GM23248 (cell line): ENCODE measurements at regions not wholly inside any gene's neighbourhood (a gene's known extent, or its start where the extent isn't known, plus 50 kb on each side); places are given as distances from the start of the nearest gene placed in this dataset.
A peak's percentile ranks its signal among the peaks of the same experiment; 100 is the strongest.

Experiments used
- DNase-seq: peaks from one replicate; pipeline ENCODE4 v3.0.0-alpha.2; 2015
- H2AFZ ChIP-seq: fragments of 200-600 bp; sonication (generic); 2 replicates; pipeline ENCODE4 v1.6.1; 2016; ENCODE audit warnings: antibody characterized with exemption
- H3F3A ChIP-seq: fragments of 200-600 bp; sonication (generic); 2 replicates; pipeline ENCODE4 v1.6.1; 2016; ENCODE audit warnings: mild to moderate bottlenecking, antibody characterized with exemption, mixed run types; ENCODE audit not compliant: insufficient read depth
- H3K27ac ChIP-seq: fragments of 200-600 bp; sonication (generic); 2 replicates; pipeline ENCODE4 v1.5.1; 2016; ENCODE audit warnings: mild to moderate bottlenecking
- H3K27me3 ChIP-seq: fragments of 200-600 bp; sonication (generic); replicated peaks from 2 replicates; pipeline ENCODE4 v1.6.1; 2016; ENCODE audit warnings: mild to moderate bottlenecking; ENCODE audit not compliant: insufficient read depth
- H3K36me3 ChIP-seq: fragments of 200-600 bp; sonication (generic); 2 replicates; pipeline ENCODE4 v1.6.1; 2016; ENCODE audit warnings: low read depth, mild to moderate bottlenecking
- H3K4me1 ChIP-seq: fragments of 200-600 bp; sonication (generic); 2 replicates; pipeline ENCODE4 v1.6.1; 2016; ENCODE audit warnings: mild to moderate bottlenecking; ENCODE audit not compliant: insufficient read depth
- H3K4me2 ChIP-seq: fragments of 200-600 bp; sonication (generic); one replicate; pipeline ENCODE4 v1.6.1; 2016; ENCODE audit warnings: mild to moderate bottlenecking; ENCODE audit not compliant: unreplicated experiment
- H3K4me3 ChIP-seq: fragments of 200-600 bp; sonication (generic); 2 replicates; pipeline ENCODE4 v1.5.1; 2016; ENCODE audit warnings: mild to moderate bottlenecking
- H3K79me2 ChIP-seq: fragments of 200-600 bp; sonication (generic); 2 replicates; pipeline ENCODE4 v1.6.1; 2016; ENCODE audit warnings: mild to moderate bottlenecking; ENCODE audit not compliant: insufficient read depth
- H3K9ac ChIP-seq: fragments of 200-600 bp; sonication (generic); 2 replicates; pipeline ENCODE4 v1.6.1; 2016; ENCODE audit warnings: mild to moderate bottlenecking
- H3K9me2 ChIP-seq: fragments of 200-600 bp; sonication (generic); 2 replicates; pipeline ENCODE4 v1.6.1; 2016; ENCODE audit warnings: mixed run types, mild to moderate bottlenecking, moderate library complexity; ENCODE audit not compliant: insufficient read depth
- H3K9me3 ChIP-seq: fragments of 200-600 bp; sonication (generic); one replicate; pipeline ENCODE4 v1.6.1; 2017; ENCODE audit warnings: low read depth
- H4K20me1 ChIP-seq: fragments of 200-600 bp; sonication (generic); 2 replicates; pipeline ENCODE4 v1.6.0; 2016; ENCODE audit not compliant: insufficient read depth
- EZH2 ChIP-seq: fragments of 200-600 bp; sonication (generic); IDR thresholded peaks from 2 replicates; pipeline ENCODE4 v1.6.1; 2018; ENCODE audit warnings: antibody characterized with exemption, mild to moderate bottlenecking; ENCODE audit not compliant: insufficient read depth, poor library complexity, severe bottlenecking
- EZH2phosphoT487 ChIP-seq: fragments of 200-600 bp; sonication (generic); IDR thresholded peaks from 2 replicates; pipeline ENCODE4 v1.6.1; 2018; ENCODE audit warnings: antibody characterized with exemption, moderate library complexity, mild to moderate bottlenecking, low read depth; ENCODE audit not compliant: insufficient read depth
- WGBS, 2 experiments: methylation state at CpG; one replicate each; pipeline ENCODE4 v1.1.6; 2015 to 2017; ENCODE audit warnings: low lambda C conversion rate in 2 of 2, low coverage in 1 of 2; ENCODE audit errors: missing lambda C conversion rate in 2 of 2; 5-methylcytosine and 5-hydroxymethylcytosine counted together
- in situ Hi-C: fragments of 300-500 bp; cut with MboI; formaldehyde crosslinking; loops from 2 replicates; pipeline ENCODE4 v1.15.0; 2020

- no peaks in the 10 kb centered on the region for H3K79me2 ChIP-seq
- H3K4me3 ChIP-seq, result no peak overlapping the region
- in situ Hi-C loops, result no loop called here
- TF ChIP-seq EZH2 (no peak), EZH2phosphoT487 (no peak)
- H3K4me2 ChIP-seq, result peak overlapping the region; percentile 35
- no peaks in the 10 kb centered on the region for H3K36me3 ChIP-seq
- peaks cover 21% of the 10 kb centered on the region for H3K27me3 ChIP-seq
- H3K9me2 ChIP-seq, result no peaks in the 10 kb centered on the region
- peaks cover 9% of the 10 kb centered on the region for H3K4me1 ChIP-seq
- no peak overlapping the region for H2AFZ ChIP-seq
- peaks cover 9% of the 10 kb centered on the region for H3F3A ChIP-seq
- DNase-seq, result peak; percentile 84
- H3K9ac ChIP-seq, result no peak overlapping the region
- H4K20me1 ChIP-seq, result no peaks in the 10 kb centered on the region
- 1 to 3% methylated on average over 6 of the region's 6 CpGs for WGBS, 2 experiments
- H3K9me3 ChIP-seq, result no peaks in the 10 kb centered on the region
- H3K27ac ChIP-seq, result no peak overlapping the region
Observed at GRCh38 chr11:69215784-69216415, 60.2 kb downstream of the SMIM38 start.

GRCh38 chr11:69216647-69217051 lies 60.9 kb downstream of the SMIM38 start:
- peak; percentile 38 for DNase-seq
- no peaks in the 10 kb centered on the region for H4K20me1 ChIP-seq
- H3K4me3 ChIP-seq, result no peak overlapping the region
- 16 to 18% methylated on average over 6 of the region's 6 CpGs for WGBS, 2 experiments
- in situ Hi-C loops, result no loop called here
- H3K4me1 ChIP-seq, result peaks cover 9% of the 10 kb centered on the region
- no peak overlapping the region for H2AFZ ChIP-seq
- TF ChIP-seq EZH2phosphoT487 (no peak), EZH2 (no peak)
- no peaks in the 10 kb centered on the region for H3K9me2 ChIP-seq
- H3K9me3 ChIP-seq, result no peaks in the 10 kb centered on the region
- H3K27me3 ChIP-seq, result peaks cover 13% of the 10 kb centered on the region
- peaks cover 9% of the 10 kb centered on the region for H3F3A ChIP-seq
- no peak overlapping the region for H3K27ac ChIP-seq
- H3K36me3 ChIP-seq, result no peaks in the 10 kb centered on the region
- H3K9ac ChIP-seq, result no peak overlapping the region
- H3K79me2 ChIP-seq, result no peaks in the 10 kb centered on the region
- H3K4me2 ChIP-seq, result no peak overlapping the region

GRCh38 chr11:69217276-69218105 lies 61.8 kb downstream of the SMIM38 start:
- Histone ChIP-seq H3K27me3 (peaks cover 7% of the 10 kb centered on the region), H3K27ac (no peak overlapping the region), H2AFZ (no peak overlapping the region), H3K9me3 (no peaks in the 10 kb centered on the region), H3K4me2 (no peak overlapping the region), H3K9ac (no peak overlapping the region), H3F3A (peaks cover 9% of the 10 kb centered on the region), H3K4me1 (peaks cover 9% of the 10 kb centered on the region), H4K20me1 (no peaks in the 10 kb centered on the region), H3K9me2 (no peaks in the 10 kb centered on the region), H3K4me3 (no peak overlapping the region), H3K79me2 (no peaks in the 10 kb centered on the region), H3K36me3 (no peaks in the 10 kb centered on the region)
- 56 to 59% methylated on average over 7 of the region's 9 CpGs for WGBS, 2 experiments
- no peak for TF ChIP-seq EZH2
- no peak for TF ChIP-seq EZH2phosphoT487
- in situ Hi-C loops, result no loop called here
- no peak for DNase-seq

- Histone ChIP-seq H3K27me3 (0 out of 2 replicates have a peak, but pooled peaks cover 8% of the 10 kb centered on the region), H3K27ac (no peak overlapping the region), H3K79me2 (no peaks in the 10 kb centered on the region), H3F3A (peaks cover 9% of the 10 kb centered on the region), H3K4me3 (no peak overlapping the region), H3K9ac (no peak overlapping the region), H3K4me1 (peaks cover 9% of the 10 kb centered on the region), H3K36me3 (no peaks in the 10 kb centered on the region), H4K20me1 (no peaks in the 10 kb centered on the region), H2AFZ (no peak overlapping the region), H3K9me2 (no peaks in the 10 kb centered on the region), H3K4me2 (no peak overlapping the region), H3K9me3 (no peaks in the 10 kb centered on the region)
- 66 to 67% methylated on average over 8 of the region's 8 CpGs for WGBS, 2 experiments
- in situ Hi-C loops, result no loop called here
- no peak for TF ChIP-seq EZH2phosphoT487
- no peak for TF ChIP-seq EZH2
- no peak for DNase-seq
Observed at GRCh38 chr11:69218271-69218682, 62.5 kb downstream of the SMIM38 start.
